GM18867 (cell line): ENCODE measurements at regions not wholly inside any gene's neighbourhood (a gene's known extent, or its start where the extent isn't known, plus 50 kb on each side); places are given as distances from the start of the nearest gene placed in this dataset.
"Not testable (repeated sequence)": the region's sequence is repeated elsewhere in the genome, so short reads cannot be mapped to it uniquely, and the experiment has no call there.

Experiments
- ATAC-seq: cut with Tn5 transposase; IDR thresholded peaks from one replicate; pipeline ENCODE4 v1.9.1; 2021; ENCODE audit warnings: mild to moderate bottlenecking, moderate library complexity; ENCODE audit not compliant: unreplicated experiment

DNA sequence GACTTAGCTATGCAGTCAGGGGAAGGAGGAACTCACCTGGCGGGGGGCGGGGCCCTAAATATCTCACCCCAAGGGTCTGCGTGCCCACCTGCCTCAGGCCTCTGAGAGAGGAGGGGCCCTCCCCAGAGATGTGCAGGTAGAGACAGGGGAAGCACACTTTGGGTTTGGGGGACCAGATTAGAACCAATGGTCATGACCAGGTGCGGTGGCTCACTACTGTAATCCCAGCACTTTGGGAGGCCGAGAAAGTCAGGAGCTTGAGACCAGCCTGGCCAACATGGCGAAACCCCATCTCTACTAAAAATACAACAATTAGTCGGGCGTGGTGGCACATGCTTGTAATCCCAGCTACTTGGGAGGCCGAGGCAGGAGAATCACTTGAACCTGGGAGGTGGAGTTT lies 246.4 kb upstream of the TCERG1L start:
- ATAC-seq = not testable (repeated sequence)

DNA sequence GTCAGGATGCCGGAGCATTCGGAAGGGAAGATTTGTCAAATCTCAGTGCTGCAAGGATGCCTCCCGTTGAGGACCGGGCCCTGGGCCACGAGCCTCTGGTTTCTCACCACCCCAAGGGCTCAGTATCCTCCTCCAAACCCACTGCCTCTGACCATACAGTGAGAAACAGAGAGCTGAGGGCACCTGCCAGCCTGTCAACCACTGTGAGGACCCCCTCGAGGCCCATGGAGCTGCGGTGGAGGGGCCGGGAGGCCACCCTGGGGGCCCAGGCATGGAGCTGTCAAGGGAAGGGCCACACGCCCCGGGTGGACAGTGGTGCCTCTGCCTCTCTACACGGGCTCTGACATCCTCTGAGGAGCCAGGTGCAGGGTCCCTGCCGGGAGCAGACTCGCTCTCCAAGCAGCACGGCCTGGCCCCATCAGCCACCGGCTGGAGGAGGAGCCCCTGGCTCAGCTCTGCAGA lies 248.0 kb upstream of the TCERG1L start:
- no peak for ATAC-seq

DNA sequence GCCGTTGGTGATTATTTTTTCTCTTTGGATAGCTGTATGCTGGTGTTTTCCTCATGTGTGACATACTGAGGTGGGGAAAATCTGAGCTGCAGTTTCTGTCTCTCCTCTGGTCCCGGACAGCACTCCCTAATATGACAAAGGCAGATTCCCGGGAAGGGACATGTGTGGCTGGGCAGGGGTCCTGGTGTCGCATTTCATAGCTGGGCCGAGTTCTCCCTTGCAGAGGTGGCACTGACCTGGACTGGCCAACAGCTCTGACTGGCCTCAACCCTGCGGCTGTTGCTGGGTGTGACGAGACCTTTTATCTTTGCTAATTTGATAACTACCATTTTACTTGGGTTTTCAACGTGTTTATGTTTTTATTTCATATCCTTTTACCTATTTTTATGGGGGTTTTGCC lies 248.6 kb upstream of the TCERG1L start:
- ATAC-seq = no peak

DNA sequence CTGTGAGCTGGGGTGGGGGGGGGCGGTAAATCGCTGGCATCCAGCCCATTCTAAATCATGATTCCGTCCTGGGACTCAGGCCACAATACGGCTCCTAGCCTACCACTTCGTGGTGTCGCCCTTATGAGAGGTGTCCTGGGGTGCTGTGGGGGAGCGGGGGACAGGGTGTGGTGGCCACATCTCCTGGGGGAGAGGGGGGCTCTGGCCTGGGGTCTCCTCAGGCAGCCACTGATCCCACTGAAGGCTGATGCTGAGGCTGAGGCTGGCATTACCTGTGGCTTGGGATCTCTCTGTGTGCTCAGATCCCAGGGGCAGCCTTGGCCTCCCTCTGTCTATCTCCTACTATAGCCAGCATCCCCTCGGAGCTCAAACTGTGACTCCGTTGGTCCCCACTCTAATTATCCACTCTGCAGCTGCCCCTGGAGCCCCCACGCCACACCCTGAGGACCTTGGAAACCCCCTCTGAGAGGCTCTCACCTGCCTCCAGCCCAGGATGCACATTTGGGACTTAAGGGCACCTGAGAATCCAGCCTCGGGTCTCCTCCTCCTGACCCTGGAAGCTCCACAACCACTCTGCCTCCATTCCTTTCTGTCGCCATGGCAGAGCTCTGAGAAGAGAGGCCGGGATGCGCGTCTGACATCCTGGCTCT lies 249.3 kb upstream of the TCERG1L start:
- ATAC-seq = no peak

DNA sequence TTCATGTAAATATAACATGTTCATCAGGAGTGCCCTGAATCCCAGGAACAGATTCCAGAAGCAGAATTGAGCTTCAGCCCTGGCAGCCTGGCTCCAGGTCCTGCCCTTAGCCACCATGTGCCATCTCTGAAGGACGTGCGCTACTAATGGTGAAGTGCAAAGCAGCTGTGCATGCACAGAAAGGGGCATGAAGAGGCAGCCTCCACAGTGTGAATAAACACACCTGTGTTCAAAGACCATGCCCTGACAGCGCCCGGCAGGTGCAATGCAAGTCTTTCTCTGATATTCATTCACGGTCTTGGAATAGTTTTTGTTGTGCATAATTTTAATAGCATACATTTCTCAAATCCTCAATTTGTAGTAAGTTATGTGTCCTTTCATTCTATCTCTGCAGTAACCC lies 250.4 kb upstream of the TCERG1L start:
- ATAC-seq = no peak

DNA sequence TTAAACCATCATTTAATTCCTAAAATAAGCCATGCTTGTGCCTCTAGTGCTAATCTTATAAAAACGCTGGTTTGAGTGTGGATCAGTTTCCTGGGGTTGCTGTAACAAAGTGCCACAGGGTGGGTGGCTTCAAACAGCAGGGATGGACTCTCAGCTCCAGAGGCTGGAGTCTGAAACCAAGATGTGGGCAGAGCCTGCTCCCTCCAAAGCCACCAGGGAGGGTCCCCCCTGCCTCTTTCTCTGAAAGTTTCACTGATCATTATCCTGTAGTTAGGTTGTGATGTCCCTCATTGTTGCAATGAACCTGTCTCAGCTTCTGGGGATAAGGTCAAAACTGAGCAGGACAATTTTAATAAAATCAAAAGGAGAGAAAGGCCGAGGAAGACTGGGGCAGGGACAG lies 251.9 kb upstream of the TCERG1L start:
- ATAC-seq = no peak

DNA sequence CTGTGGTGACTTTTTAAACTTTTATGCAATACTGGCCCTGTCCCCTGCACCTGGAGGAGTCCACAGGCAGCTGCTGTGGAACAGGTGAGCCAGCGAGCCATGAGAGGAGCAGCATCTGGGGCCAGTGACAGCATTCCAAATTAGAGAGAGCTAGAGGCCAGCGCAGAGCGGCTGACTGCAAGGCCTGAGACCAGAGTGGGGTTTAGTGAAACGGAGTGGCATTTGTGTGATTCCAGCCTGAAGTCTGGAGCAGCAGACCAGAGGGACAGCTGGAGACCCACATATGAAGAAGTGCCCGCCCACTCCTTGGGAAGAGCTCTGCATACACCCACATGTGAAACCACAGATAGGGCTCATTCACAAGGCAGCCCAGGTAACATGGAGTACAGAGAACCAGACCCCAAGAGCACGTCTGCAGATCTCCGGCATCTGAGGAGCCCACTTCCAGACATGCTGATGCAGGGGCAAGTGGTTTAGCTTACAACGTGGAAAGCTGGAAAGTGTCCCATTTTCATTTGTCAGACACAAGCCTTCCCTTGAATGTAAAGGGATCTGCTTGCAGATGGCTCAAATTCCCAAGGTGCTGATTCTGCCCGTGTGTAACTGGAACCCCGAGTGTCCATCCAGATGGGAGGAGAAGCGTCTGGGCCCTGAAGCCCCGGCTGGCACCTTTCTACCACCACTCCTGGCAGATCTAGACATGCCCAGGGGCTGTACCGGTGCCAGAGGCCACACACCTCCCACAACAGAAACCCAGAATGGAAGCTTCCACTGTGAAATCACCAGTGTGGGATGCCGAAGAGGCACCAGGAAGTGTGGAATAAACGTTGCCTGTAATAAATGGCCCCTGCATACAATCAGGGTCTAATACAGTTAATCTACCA lies 256.0 kb upstream of the TCERG1L start:
- no peak for ATAC-seq

GRCh38 chr10:131568866-131569265 lies 257.3 kb upstream of the TCERG1L start:
- ATAC-seq = no peak

DNA sequence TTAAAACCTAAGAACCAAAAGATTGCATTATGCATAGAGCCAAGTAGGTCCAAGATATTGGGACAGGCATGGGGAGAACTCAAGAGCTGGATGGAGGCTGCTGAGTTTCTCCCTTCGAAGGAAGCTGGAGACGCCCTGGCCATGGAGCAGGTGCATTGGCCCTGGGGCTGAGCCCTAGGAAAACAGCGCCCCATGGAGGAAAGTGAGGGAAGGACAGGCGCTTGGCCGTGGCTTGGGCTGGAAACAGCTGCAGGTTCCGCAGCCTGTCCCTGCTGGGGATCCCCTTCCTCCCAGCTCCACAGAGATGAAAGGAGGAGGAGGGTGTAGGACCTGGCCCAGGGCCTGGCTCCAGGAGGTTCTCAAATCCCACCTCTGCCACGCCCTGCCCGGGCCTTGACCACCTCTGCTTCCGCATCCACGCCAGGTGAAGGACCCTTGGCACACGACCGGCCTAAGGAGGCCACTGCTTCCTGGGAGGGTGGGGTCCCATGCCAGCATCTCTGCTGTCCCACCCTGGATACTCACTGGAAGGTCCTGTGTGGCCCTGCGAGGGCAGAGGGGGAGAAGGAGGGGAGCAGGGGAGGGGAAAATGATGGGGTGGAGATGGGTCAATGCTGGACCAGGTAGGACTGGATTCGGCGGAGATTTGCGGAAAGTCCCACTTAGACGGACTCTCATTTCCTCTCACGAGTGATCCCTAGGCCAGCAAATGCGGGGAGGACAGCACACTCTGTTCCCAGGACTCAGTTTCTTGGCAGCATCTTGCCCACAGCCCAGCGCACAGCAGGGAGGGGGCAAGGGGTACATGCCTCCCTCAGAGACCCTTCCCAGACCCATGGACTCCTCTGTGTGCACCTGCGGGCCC lies 258.6 kb upstream of the TCERG1L start:
- no peak for ATAC-seq

- ATAC-seq = no peak
Measured at GRCh38 chr10:131570716-131571307, 259.3 kb upstream of the TCERG1L start.

DNA sequence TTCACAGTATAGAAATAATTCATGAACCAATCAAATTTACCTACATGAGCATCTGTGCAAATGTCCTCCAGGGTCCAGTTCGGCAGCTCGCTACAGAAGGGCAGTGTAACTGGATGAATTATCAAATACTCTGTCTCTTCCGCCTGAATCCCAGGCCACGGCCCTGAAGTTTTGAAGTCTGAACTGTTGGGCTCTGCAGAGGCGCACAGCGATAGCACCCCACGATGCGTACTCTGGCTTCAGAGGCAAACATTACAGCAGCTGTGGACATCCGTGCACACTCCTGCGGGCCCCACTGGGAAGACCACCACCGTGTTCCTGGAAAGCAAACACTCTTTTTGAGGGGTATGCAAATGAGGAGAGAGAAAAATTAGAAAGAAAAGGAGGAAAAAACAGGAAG lies 259.8 kb upstream of the TCERG1L start:
- ATAC-seq = no peak

DNA sequence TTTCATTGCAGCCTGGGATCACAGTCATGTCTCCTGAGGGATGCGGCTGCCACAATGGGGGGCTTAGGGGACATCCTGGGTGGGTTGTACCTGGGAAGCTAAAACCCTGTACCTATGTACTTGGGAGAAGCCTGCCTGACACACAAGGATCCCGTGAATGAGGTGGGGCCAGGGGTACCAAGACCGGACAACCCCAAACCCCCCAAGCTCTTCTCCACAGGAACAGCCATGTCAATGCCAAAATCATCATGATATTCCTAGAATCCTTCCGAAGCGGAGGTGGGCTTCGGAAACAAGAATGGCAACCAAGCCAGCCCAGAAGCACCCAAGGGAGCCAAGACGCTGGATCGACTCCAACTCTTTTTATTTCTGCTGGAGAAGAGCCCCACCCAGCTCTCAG lies 260.3 kb upstream of the TCERG1L start:
- ATAC-seq = no peak

- no peak for ATAC-seq
Measured at GRCh38 chr10:131573256-131573655, 261.7 kb upstream of the TCERG1L start.

GRCh38 chr10:131573707-131574106 lies 262.2 kb upstream of the TCERG1L start:
- ATAC-seq = no peak

DNA sequence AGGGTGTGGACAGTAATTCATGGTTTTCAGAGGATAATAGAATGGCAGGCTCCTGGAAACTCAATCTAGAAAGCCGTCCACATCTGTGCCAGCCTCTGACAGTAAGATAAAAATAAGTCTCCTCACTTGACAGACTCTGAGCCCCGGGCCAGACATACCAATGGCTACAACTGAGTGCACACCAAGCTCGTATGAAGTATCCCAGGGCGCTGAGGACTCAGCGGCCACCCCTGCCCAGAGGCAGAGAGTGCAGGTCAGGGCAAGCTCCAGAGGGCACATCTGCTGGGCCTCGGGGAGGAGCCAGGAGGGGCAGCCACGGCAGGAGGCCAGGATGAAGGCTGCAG lies 262.8 kb upstream of the TCERG1L start:
- no peak for ATAC-seq

- ATAC-seq = no peak
Measured at GRCh38 chr10:131574707-131575430, 263.3 kb upstream of the TCERG1L start.

DNA sequence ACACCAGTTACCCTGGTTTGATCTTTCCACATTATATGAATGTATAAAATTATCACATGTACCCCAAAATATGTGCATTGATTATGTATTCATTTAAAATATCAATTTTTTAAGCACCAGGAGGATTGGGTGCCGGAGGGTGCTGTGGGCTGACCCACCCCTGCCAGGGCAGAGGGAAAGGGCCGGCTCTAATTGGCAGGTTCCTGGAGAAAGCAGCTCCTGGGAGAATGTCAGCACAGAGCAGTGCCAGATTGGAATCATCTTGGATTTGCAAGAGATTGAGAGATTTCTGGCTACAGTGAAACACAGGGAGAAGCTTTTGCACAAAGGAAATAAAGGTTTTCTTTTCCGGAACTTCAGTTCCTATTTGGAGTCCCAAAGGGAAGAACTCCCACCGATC lies 264.4 kb upstream of the TCERG1L start:
- ATAC-seq = no peak

DNA sequence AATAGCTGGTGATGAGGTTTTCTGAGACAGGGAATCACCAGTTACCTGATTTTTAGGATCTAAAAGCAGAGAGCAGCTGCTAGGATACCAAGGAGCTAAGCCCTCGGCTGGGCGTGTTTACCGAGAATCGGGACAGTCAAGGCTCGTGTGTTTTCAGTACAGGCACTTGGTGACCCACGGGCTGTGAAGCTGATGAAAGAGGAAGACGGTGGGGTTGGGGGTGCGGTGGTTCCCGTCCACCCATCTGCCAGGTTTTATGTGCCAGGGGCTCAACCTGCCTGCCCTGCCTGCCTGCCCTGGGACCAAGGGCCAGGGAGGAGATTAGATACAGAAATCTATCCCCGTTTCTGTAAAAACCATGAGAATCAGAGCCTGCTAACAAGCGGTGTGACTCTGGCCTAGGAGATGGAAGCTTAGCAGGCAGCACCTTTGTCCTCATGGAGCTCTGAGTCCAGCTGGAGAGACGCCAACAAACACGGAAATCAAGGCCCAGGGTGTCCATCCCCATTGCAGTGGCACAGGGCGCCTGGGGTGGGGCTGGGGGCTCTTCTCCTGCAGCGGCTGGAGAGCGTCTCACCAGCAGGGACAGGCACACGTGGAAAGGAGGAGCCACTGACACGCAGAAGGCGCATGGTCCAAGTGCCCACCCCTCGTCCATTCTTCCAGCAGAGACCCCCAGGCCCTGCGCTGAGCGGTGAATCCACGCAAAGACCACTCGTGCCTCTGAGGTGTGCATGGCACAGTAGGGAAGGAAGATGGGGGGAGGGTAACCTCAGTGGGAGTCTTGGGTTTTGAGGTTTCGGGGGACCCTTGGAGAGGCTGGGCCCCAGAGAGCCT lies 265.0 kb upstream of the TCERG1L start:
- ATAC-seq = no peak

- no peak for ATAC-seq
Measured at GRCh38 chr10:131577178-131577555, 265.6 kb upstream of the TCERG1L start.
